GM03348 (cell line): ENCODE measurements at regions not wholly inside any gene's neighbourhood (a gene's known extent, or its start where the extent isn't known, plus 50 kb on each side); places are given as distances from the start of the nearest gene placed in this dataset.
"Not testable (repeated sequence)": the region's sequence is repeated elsewhere in the genome, so short reads cannot be mapped to it uniquely, and the experiment has no call there.

ENCODE experiments used
- DNase-seq: peaks from one replicate; pipeline ENCODE4 v3.0.0; 2012; ENCODE audit warnings: low spot score

GRCh38 chr12:87092421-87092820, 836.2 kb upstream of the MGAT4C start:
- DNase-seq: no peak

GRCh38 chr12:87086118-87086891, 830.1 kb upstream of the MGAT4C start:
- DNase-seq: no peak

- DNase-seq: no peak
Measured at GRCh38 chr12:87085286-87085685, 829.1 kb upstream of the MGAT4C start.

- no peak for DNase-seq
Measured at GRCh38 chr12:87082756-87083155, 826.6 kb upstream of the MGAT4C start.

- DNase-seq: no peak
Measured at GRCh38 chr12:87074781-87075180, 818.6 kb upstream of the MGAT4C start.

GRCh38 chr12:87066326-87066725, 810.1 kb upstream of the MGAT4C start:
- DNase-seq: no peak

GRCh38 chr12:87059231-87059630, 803.0 kb upstream of the MGAT4C start:
- DNase-seq: no peak

GRCh38 chr12:87054226-87054625, 798.0 kb upstream of the MGAT4C start:
- DNase-seq: no peak

GRCh38 chr12:87051621-87052020, 795.4 kb upstream of the MGAT4C start:
- no peak for DNase-seq

GRCh38 chr12:87047691-87048090, 791.5 kb upstream of the MGAT4C start:
- no peak for DNase-seq

GRCh38 chr12:87039536-87039935, 783.3 kb upstream of the MGAT4C start:
- no peak for DNase-seq

GRCh38 chr12:87038098-87038497, 781.9 kb upstream of the MGAT4C start:
- DNase-seq: no peak

GRCh38 chr12:87025976-87026375, 769.8 kb upstream of the MGAT4C start:
- no peak for DNase-seq

GRCh38 chr12:87021400-87021799, 765.2 kb upstream of the MGAT4C start:
- DNase-seq: no peak

- no peak for DNase-seq
Measured at GRCh38 chr12:87020071-87020470, 763.9 kb upstream of the MGAT4C start.

- DNase-seq: no peak
Measured at GRCh38 chr12:87015352-87015751, 759.2 kb upstream of the MGAT4C start.

GRCh38 chr12:87008785-87009384, 752.7 kb upstream of the MGAT4C start:
- no peak for DNase-seq

- DNase-seq: no peak
Measured at GRCh38 chr12:87001102-87001501, 744.9 kb upstream of the MGAT4C start.

- no peak for DNase-seq
Measured at GRCh38 chr12:86985298-86985697, 729.1 kb upstream of the MGAT4C start.

- not testable (repeated sequence) for DNase-seq
Measured at GRCh38 chr12:86970595-86970994, 714.4 kb upstream of the MGAT4C start.

GRCh38 chr12:86959766-86960458, 703.7 kb upstream of the MGAT4C start:
- DNase-seq: no peak

GRCh38 chr12:86950444-86950843, 694.3 kb upstream of the MGAT4C start:
- DNase-seq: no peak

GRCh38 chr12:86950043-86950442, 693.9 kb upstream of the MGAT4C start:
- no peak for DNase-seq
